ENCODE measurements at regions not wholly inside any gene's neighbourhood (a gene's known extent, or its start where the extent isn't known, plus 50 kb on each side); places are given as distances from the start of the nearest gene placed in this dataset.
"Not testable (repeated sequence)": the region's sequence is repeated elsewhere in the genome, so short reads cannot be mapped to it uniquely, and the experiment has no call there.

GRCh38 chr4:123230061-123230460 lies 166.5 kb upstream of the SPRY1 start:
- no peak for DNase-seq

GRCh38 chr4:123232439-123232838 lies 164.2 kb upstream of the SPRY1 start:
- peak; percentile 66 to 74 for DNase-seq

GRCh38 chr4:123233136-123233768 lies 163.3 kb upstream of the SPRY1 start:
- peak; percentile 38 to 54 for DNase-seq

DNA sequence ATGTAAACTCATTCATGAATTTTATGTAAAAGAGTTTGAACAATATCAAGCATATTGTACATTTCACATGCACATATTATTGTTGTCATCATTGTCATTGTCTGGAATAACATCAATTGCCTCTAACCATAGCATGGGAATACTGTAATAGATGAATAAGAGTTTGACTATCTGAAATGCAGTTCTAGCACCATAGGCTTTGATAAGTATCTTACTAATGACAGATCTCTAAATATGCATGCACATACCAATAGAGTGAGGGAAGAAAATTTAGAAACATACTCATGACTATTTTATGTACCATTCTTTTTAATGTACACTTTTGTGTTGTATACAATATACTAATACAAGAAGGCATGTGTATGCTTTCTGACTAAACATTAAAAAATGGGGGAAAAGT lies 161.6 kb upstream of the SPRY1 start:
- no peak for DNase-seq

DNA sequence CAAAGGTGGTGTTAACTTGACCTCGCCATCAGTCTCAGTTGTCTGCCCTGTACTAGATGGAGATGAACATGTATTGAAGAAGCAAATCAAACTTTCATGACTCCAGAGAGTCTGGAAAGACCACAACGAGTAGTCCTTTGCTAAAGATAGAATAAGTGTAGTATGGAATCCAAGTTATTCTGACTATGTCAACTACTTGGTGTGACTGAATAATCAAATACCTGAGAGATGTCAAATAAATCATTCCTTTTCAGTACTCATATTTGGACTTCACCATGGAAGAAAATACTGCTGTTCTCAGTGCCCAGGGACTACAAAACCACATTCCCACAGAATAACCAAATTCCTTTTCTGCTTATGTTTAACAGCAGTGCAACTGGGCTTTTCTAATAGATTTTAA lies 161.2 kb upstream of the SPRY1 start:
- no peak for DNase-seq

GRCh38 chr4:123236606-123237005 lies 160.0 kb upstream of the SPRY1 start:
- no peak for DNase-seq

DNA sequence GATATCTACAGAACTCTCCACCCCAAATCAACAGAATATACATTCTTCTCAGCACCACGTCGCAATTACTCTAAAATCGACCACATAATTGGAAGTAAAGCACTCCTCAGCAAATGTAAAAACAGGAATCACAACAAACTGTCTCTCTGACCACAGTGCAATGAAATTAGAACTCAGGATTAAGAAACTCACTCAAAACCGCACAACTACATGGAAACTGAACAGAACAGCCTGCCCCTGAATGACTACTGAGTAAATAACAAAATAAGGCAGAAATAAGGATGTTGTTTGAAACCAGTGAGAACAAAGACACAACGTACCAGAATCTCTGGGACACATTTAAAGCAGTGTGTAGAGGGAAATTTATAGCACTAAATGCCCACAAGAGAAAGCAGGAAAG lies 156.3 kb upstream of the SPRY1 start:
- DNase-seq: not testable (repeated sequence)

- DNase-seq: not testable (repeated sequence)
Observed at GRCh38 chr4:123243220-123243619, 153.4 kb upstream of the SPRY1 start.

DNA sequence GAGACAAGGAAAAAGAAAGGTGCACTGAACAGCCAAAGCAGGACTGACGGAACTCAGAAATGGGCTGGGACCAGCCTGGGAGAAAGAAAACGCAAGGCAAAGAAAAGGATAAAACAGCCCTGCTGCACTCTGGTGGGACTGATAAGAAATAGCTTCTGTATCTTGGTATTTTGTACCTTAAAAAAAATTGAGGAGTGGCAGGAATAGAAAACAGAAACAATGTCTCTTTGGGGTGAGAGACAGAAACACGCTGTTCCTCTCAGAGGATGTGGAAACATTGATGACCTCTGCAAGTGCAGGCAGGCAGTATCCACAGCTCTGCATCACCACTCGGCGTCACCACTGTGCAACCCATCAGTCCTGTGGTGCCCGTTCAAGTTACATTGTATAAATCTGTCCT lies 152.5 kb upstream of the SPRY1 start:
- DNase-seq: no peak

GRCh38 chr4:123246085-123246484 lies 150.5 kb upstream of the SPRY1 start:
- DNase-seq: no peak

GRCh38 chr4:123248085-123248659 lies 148.4 kb upstream of the SPRY1 start:
- DNase-seq: no peak

GRCh38 chr4:123249821-123250220 lies 146.8 kb upstream of the SPRY1 start:
- DNase-seq: no peak

GRCh38 chr4:123250843-123251242 lies 145.8 kb upstream of the SPRY1 start:
- DNase-seq: no peak

DNA sequence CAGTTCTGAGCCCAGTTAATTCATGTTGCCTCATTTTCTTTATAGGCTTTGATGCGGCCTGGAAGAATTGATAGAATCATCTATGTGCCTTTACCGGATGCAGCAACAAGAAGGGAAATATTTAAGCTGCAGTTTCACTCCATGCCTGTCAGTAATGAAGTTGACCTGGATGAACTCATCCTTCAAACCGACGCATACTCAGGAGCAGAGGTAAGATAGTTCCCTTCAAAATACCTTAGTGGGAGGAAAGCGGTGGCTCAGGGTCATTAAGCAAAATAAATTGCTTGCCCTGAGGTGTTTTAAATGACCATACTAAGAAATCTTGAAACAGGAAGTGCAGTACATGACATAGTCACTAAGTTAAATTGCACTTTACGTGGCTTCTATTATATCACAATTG lies 140.6 kb upstream of the SPRY1 start:
- no peak for DNase-seq

- no peak for DNase-seq
Observed at GRCh38 chr4:123256901-123257300, 139.7 kb upstream of the SPRY1 start.

- no peak for DNase-seq
Observed at GRCh38 chr4:123257591-123257990, 139.0 kb upstream of the SPRY1 start.

GRCh38 chr4:123259676-123260646 lies 136.6 kb upstream of the SPRY1 start:
- no peak for DNase-seq

GRCh38 chr4:123260653-123261052 lies 135.9 kb upstream of the SPRY1 start:
- DNase-seq: no peak

DNA sequence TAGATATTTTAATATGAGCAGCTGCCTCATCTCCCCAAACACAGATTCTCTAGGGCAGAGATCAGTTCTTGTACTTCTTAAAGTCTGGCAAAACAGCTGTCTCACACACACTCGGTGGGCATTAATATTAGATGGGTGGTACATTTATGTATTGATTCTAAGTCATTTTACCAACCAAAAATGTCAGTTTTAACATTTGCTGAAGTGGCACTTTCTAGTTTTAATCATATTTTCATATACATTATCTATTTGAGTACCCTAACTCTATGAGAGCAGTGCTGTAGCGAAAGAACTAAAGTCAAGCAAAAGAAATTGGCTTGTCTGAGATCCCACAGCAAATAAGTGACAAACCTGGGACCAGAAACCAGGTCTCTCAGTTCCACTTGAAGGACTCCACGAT lies 134.5 kb upstream of the SPRY1 start:
- no peak for DNase-seq

DNA sequence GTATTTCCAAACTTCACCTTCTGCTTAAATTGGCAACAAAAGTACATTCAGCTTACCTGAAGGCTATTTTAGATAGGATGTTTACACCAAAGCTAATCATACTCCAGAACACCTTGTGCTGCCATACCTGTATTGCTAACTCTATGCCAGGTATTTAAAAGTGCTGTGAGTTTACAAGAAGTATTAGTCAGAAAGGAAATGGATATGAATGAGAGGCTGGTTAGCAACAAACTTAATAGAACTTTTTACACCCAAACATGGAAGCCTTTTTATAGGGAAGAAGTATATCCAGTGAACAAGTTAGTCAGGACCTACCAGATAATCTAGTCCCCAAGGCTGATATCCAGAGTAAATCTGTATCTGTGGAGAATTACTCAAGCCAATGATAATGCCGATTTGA lies 131.2 kb upstream of the SPRY1 start:
- DNase-seq: no peak

DNA sequence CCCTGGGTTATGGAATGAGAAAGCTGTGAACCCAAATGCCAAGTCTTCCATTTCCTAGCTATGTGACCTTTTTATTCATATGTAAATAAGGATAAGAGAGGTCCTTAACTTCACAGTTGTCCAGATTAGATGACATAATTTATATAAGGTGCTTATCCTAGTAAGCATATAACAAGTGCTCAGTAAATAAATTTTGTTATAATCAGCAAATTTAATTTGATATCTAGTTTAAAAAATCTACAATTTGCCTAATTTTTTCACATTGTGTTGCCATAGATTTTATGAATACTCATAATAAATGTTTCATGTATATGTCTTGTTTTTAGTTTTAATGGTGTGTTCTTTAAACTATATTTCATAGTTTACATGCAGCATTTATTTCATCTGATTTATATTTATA lies 130.4 kb upstream of the SPRY1 start:
- DNase-seq: no peak

DNA sequence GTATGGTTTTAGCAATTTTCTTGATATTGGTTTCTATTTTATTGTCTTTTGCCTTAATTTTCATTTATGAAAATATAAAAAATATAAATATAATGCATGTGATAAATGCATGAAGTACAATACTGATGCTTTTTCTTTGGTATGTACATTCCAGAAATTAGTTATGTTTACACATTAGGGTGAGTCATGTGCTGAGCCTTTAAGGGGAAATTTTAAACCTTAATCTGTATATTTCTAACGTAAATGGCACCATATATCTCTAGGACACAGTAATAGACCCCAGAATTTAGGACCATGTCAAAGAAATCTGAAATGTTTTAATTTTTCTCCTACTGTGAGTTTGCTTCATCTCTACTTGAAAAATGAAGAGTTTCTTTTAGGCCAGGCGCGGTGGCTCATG lies 117.8 kb upstream of the SPRY1 start:
- no peak for DNase-seq

DNA sequence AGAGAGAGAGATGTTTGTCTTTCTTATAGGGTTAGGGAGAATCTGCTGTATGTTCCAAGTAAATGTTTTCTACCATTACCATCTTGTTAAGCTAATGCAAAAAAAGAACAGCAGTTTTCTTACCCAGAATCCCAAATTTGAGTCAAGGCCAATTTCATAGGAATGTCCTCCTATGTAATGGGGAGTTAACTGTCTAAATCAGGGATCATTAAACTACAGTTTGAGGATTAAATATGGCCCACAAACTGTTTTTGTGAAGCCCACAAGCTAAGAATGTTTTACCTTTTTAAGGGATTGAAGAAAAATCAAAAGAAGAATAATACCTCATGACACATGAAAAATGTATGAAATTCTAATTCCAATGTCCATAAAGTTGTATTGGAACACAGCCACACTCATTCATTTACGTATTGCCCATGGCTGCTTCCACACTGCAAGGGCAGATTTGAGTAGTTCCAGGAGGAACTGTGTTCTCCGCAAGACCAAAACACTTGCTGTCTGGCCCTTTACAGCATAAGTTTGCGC lies 113.2 kb upstream of the SPRY1 start:
- DNase-seq: no peak

GRCh38 chr4:123284168-123284567 lies 112.4 kb upstream of the SPRY1 start:
- DNase-seq: no peak
